HepG2 (cell line): ENCODE measurements at regions not wholly inside any gene's neighbourhood (a gene's known extent, or its start where the extent isn't known, plus 50 kb on each side); places are given as distances from the start of the nearest gene placed in this dataset.

Experiments
- CHD4 ChIP-seq: fragments of 200-600 bp; sonication (generic); IDR thresholded peaks from 2 replicates; pipeline ENCODE4 v1.7.0; 2017; ENCODE audit warnings: mild to moderate bottlenecking, low read length, borderline replicate concordance
- EP300 ChIP-seq, 3 experiments: sonication (generic) in 1 of 3; formaldehyde crosslinking in 1 of 3; IDR thresholded peaks; 2 replicates each; pipeline versions ENCODE4 v1.5.1 to v1.6.1; 2011 to 2020; ENCODE audit warnings: low read depth in 2 of 3, low read length in 2 of 3, borderline replicate concordance in 1 of 3, improper control_type of control experiment in 1 of 3, mild to moderate bottlenecking in 1 of 3, missing genetic modification reagents in 1 of 3, moderate library complexity in 1 of 3
- POLR2A ChIP-seq, 2 experiments: IDR thresholded peaks; 2 replicates each; pipeline ENCODE4 v1.6.1; 2011; ENCODE audit warnings: low read depth in 2 of 2, low read length in 2 of 2, mild to moderate bottlenecking in 1 of 2, moderate library complexity in 1 of 2; ENCODE audit not compliant: insufficient read depth in 1 of 2

DNA sequence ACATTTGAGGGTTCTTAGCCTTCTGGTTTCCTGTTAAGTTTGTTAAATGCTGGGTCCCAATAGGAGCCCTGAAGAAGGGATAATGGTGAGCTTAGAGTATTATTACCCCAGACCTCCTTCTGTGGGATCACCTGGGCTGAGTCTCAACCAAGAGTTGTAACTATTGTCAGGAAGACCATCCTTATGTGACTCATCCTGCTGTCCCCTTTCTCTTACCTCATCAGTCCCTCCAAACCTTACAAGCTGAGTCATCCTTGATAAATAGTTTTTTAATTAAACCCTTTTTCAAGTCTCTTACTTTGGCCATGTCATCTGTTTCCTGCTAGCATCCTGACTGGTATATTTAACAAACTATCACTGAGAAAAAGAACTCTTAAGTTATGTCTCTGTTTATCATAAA, 502.8 kb downstream of the LRRC70 start:
- no peak for TF ChIP-seq CHD4
- no peak for TF ChIP-seq EP300 (IDR thresholded peaks at IDR 0.05; ENCODE audit: low read depth in 2 of 2, low read length in 2 of 2)
- no peak for TF ChIP-seq EP300 (CRISPR knock-in tag; IDR thresholded peaks at IDR 0.05; ENCODE audit: borderline replicate concordance)
- TF ChIP-seq POLR2A (IDR thresholded peaks at IDR 0.05; ENCODE audit: insufficient read depth in 1 of 2, low read depth in 2 of 2, low read length in 2 of 2), result no peak
